Bone marrow (tissue), 2 donors: ENCODE measurements at regions not wholly inside any gene's neighbourhood (a gene's known extent, or its start where the extent isn't known, plus 50 kb on each side); places are given as distances from the start of the nearest gene placed in this dataset.
A peak's percentile ranks its signal among the peaks of the same experiment; 100 is the strongest.
"Not testable (repeated sequence)": the region's sequence is repeated elsewhere in the genome, so short reads cannot be mapped to it uniquely, and the experiment has no call there.

Experiments used
- DNase-seq, 2 donors: peaks; one replicate each; lab custom pipeline; 2025; lab: John Stamatoyannopoulos, UW

DNA sequence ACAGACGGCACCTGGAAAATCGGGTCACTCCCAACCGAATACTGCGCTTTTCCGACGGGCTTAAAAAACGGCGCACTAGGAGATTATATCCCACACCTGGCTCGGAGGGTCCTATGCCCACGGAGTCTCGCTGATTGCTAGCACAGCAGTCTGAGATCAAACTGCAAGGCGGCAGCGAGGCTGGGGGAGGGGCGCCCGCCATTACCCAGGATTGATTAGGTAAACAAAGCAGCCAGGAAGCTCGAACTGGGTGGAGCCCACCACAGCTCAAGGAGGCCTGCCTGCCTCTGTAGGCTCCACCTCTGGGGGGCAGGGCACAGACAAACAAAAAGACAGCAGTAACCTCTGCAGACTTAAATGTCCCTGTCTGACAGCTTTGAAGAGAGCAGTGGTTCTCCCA lies 64.5 kb downstream of the SLC30A10 start:
- DNase-seq = not testable (repeated sequence)

GRCh38 chr1:219862366-219862765 lies 66.0 kb downstream of the SLC30A10 start:
- no peak for DNase-seq

- DNase-seq = no peak
Measured at GRCh38 chr1:219858980-219859379, 69.4 kb downstream of the SLC30A10 start.

DNA sequence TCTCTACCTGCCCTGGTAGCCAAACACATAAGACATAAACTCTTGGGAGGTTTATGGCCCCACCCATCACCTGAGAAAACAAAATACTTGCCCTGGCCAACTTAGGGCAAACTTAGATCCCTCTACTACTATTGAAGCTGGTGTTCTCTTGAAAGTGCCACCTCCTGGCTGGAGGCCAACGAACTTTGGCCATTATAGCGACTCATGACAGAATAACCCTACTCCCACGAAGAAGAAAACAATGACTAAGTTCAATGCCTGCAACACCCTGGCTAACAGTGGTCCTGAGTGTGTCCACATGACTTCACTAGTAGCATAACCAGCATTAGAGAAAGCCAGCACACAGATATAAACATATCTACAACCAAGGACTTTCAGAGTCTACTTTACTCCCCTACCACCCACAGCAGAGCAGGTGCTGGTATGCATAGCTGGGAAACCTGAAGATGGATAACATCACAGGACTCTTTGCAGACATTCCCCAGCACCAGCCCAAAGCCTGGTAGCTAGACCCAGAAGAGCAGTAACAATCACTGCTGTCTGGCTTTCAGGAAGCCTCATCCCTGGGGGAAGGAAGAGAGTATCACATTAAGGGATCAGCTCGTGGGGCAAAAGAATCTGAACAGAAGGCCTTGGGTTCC lies 81.0 kb downstream of the SLC30A10 start:
- DNase-seq = no peak

DNA sequence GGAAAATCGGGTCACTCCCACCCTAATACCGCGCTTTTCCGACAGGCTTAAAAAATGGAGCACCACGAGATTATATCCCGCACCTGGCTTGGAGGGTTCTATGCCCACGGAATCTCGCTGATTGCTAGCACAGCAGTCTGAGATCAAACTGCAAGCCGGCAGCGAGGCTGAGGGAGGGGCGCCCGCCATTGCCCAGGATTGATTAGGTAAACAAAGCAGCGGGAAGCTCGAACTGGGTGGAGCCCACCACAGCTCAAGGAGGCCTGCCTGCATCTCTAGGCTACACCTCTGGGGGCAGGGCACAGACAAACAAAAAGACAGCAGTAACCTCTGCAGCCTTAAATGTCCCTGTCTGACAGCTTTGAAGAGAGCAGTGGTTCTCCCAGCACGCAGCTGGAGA lies 88.8 kb downstream of the SLC30A10 start:
- DNase-seq = not testable (repeated sequence)

DNA sequence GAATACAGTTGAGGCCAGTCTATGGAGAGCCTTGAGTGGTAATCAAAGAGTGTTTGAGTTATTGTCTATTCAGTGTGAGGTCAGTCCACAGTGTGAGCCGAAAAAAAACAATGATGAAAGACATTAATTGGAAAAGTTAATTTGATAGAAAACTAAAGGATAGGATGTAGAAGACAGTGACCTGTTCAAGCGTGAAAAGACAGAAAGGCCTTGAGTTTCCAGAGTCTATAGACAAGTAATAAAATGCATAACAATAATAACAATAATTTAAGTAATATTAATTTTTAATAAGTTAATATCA lies 90.4 kb downstream of the SLC30A10 start:
- DNase-seq = no peak

DNA sequence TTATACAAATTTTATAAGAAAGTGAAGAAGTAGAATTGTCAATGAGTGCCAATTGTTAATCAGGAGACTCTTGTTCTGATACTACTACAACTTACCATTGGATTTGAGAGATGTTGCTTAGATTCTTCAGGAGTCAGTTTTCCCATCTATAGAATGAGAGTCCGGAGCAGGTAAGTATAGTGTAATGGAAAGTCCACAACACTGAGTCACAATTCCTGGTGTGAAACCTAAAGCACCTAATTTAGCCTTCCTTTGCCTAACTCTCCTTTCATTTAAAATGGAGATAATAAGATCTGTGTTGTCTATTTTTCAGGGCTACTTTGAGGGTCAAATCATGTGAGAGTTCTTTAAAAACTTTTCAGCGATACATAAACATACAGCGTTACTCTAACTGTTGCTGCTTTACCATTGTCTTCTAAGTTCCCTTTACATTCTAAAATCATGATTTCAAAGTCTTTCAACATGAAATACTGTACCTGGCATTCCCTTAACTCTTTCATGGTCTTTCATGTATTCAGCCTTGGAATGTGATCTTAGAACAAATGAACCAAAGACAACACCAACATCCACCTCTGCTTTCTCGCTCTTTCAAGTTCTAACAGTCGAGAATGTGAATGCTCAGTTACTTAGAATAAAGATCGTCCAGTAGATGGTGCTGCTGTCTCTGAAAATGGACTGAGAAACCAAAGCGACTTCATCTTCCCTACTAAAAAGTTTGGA lies 90.9 kb downstream of the SLC30A10 start:
- DNase-seq = no peak

GRCh38 chr1:219834314-219834917 lies 93.9 kb downstream of the SLC30A10 start:
- DNase-seq = no peak

DNA sequence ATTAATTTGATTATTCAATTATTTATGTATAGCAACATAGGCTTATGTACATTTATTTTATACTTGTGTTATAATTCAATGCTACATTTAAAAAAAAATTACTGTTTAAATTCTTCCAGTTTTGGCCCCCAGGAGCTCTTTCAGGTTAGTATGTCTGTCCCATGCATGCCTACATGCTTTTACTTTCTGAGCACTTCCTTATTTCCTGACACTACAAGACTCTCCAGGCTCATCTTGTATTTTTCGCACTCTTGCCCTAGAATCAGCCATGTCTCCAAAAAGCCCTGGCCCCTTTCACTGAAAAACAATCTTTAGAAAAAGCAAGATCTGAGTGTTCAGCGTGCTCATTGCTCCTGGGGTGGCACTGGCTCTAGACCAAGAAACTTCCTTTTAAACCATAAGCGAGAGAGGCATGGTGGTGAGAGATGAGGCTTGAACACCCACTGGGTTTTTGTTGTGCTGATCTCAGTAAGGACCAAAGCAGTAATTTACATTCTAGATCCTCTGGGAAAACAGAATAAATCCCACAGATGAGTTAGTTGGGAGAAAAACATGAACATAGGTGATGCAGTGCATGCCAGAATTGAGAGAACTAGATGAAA lies 95.0 kb downstream of the SLC30A10 start:
- no peak for DNase-seq

GRCh38 chr1:219826290-219826689 lies 102.1 kb downstream of the SLC30A10 start:
- DNase-seq = no peak

DNA sequence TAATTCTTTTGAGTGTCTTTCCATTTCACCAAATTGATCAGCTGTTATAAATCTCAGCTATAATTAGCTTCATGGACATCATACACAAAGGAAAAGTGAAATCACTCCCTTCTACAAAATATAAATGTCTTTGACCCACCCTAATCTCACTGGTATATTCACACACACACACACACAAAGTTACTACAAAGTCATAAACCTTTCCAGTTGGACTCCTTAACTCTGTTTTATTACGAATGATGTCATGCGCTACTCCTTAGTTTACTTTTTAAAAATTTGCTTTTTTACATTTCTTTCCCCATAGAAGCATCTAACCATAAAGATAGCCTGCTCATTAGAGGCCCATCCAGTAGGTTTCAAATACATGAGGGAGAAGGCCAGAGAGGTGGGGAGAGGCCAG lies 103.0 kb downstream of the SLC30A10 start:
- DNase-seq = no peak

- no peak for DNase-seq
Measured at GRCh38 chr1:219824338-219824737, 104.0 kb downstream of the SLC30A10 start.

DNA sequence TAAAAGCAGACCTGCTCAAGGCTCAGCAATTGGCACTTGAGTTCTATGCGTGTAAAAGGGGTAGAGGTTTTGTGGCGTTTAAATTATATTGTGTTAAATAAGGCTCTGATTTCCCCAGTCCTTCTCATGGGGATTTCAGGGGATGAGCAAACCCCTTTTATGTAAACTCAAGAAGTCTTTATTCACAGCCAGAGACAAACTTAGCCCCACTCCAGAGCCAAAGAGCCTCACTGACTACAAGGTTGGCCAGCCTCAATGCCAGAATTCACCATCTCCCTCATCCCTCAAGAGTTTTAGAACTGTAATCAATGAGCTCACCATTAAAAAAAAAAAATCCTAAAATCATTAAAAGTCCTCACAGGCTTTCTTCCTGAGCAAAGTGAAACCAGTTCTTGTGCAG lies 107.8 kb downstream of the SLC30A10 start:
- DNase-seq = no peak

- DNase-seq = no peak
Measured at GRCh38 chr1:219817914-219818313, 110.4 kb downstream of the SLC30A10 start.

- DNase-seq = no peak
Measured at GRCh38 chr1:219813294-219813693, 115.1 kb downstream of the SLC30A10 start.

DNA sequence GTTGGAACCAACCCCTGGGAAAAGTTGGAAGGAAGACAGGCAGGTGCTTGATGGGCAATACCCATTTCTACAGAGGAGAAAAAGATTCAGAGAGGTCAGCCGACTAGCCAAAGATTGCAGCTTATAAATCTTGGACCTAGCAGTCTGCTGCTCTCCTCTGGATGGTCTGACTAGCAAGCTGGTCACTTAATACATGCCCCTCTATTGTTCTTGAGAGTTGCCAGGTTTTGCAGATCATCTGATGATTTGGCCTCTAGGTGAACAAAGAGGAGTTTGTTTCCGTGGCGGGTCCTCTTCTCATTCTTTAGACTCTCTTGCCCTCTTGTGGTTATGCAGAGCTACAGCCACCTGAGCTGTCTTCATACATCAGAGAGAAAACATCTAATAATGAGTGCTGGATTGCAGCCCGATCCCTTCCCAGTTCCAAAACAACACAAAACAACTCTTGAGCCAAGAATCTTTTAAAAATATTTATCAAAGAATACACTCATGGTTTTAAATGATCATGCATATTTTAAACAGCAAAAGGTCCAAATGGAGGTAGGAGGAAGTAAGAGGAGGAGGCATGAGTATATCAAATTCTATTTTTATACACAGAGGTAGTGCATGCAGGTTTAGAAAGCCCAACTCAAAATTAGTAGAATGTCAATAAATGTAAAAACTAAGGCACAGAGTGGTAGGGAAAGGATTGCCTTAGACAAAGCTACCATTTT lies 115.7 kb downstream of the SLC30A10 start:
- peak in 1 of 2 donors; percentile 2 for DNase-seq

DNA sequence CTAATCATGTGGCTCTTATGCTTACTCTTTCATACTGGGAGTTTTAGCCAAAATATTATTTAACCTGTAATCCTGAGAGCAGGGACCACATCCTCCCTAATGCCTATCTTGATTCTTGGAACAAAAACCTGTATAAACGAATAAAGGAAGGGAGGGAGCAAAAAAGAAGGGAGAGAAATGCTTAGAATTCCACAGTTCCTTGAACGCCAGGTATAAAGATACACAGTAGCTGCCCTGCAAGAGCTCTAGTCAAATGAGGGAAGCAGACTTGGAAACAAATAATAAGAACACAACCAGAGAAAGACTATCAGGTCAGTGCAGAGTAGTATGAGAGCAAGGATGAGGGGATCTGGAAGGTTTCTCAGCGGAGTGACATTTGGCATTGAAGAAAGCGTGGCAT lies 116.3 kb downstream of the SLC30A10 start:
- no peak for DNase-seq

DNA sequence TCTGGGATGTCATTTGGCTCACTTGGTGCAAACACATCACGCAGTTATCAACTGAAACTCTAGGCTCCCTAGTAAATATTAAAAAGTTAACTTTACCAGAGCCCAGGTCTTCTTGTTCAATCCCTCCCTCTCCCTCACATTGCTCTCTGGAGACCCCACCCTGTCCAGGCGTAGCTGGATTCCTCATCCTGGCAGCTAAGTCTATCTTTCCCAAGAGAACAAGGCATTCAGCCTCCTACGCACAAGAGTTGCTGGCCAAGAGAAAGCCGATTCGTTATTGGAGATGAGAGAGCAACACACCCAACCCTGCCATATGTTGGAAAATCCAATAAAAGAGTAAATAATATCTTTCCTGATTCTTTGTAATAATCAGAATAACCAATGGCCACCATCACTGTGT lies 117.9 kb downstream of the SLC30A10 start:
- no peak for DNase-seq

- DNase-seq = no peak
Measured at GRCh38 chr1:219808790-219809189, 119.6 kb downstream of the SLC30A10 start.

DNA sequence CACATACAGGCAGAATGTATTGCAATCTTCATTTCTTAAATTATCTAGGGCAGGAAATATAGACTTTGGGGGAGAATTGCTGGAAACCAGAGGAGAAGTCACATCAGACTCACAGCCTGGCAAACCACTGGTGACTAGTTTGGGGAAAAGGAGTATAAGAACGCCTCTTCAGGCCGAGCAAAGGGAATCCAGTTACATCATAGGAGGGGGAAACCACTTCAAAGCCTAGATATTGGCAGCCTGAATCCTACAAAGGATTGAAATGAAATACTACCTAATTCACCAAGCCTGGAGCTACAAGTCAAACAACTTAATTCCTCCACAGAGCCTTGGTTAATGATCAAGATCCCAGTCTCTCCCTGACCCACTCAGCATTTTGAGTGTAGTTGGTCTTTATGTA lies 121.7 kb downstream of the SLC30A10 start:
- no peak for DNase-seq

DNA sequence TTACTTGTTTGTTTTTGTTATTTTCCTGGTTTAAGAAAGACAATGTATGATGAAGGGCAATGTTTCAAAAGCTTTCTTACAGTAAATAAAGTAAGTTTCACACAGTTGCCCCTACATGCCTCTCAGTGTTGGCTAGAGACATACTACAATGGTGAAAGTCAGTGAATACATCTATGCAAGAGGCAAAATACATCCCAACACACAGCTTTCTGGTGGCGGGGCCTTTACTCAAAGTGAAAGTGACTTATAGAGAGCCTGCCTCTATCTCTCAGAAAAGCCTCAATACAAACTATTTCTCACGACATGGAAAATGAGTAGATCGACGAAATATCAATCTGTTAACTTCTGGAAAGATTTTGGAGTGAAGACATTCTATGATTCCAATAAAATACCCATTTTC lies 122.3 kb downstream of the SLC30A10 start:
- DNase-seq = no peak

DNA sequence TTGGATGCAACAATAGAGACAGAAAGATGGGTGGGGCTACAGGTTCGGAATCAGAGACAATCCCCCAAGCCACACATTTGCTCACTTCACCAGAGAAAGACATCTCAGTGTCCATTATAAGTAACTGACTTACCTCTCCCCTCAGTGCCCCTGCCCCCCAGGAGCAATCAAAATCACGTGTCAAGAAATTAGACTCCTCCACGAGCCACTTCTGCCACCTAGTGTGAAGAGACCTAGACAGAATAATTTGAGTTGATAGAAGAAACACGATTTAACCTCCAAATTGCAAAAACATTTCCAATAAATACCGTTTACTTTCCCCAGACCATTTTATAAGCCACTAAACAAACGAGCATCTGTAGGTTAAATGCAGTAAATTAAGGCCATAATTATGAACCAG lies 123.2 kb downstream of the SLC30A10 start:
- no peak for DNase-seq
